Endothelial cell of umbilical vein (primary cell): ENCODE measurements at regions not wholly inside any gene's neighbourhood (a gene's known extent, or its start where the extent isn't known, plus 50 kb on each side); places are given as distances from the start of the nearest gene placed in this dataset.

ENCODE experiments used
- EZH2 ChIP-seq: IDR thresholded peaks from 2 replicates; pipeline ENCODE4 v1.6.1; 2012; ENCODE audit warnings: borderline replicate concordance, low read depth, mild to moderate bottlenecking, moderate library complexity, low read length, inconsistent platforms; ENCODE audit not compliant: severe bottlenecking
- FOS ChIP-seq: IDR thresholded peaks from 2 replicates; pipeline ENCODE4 v1.6.1; 2011; ENCODE audit warnings: mild to moderate bottlenecking, low read length, moderate library complexity, borderline replicate concordance; ENCODE audit not compliant: insufficient read depth
- GATA2 ChIP-seq: IDR thresholded peaks from 2 replicates; pipeline ENCODE4 v1.7.0; 2011; ENCODE audit warnings: low read depth, mild to moderate bottlenecking, moderate library complexity, mixed read lengths, low read length; ENCODE audit not compliant: insufficient read length, insufficient read depth
- MYC ChIP-seq: IDR thresholded peaks from one replicate; pipeline ENCODE4 v1.6.1; 2011; ENCODE audit warnings: mild to moderate bottlenecking, low read depth, low read length
- POLR2A ChIP-seq: IDR thresholded peaks from 2 replicates; pipeline ENCODE4 v1.6.1; 2012; ENCODE audit warnings: low read depth, mild to moderate bottlenecking, control low read depth, low read length
- POLR2AphosphoS5 ChIP-seq: IDR thresholded peaks from 2 replicates; pipeline ENCODE4 v1.6.1; 2012; ENCODE audit warnings: low read depth, mild to moderate bottlenecking, control low read depth, low read length, moderate library complexity; ENCODE audit not compliant: insufficient read depth
- TF ChIP-seq, protein P1 (sequence below), 2 donors: IDR thresholded peaks; 1 replicate in 1 of 2; 2 replicates in 1 of 2; pipeline ENCODE4 v1.5.1; 2011; ENCODE audit warnings: low read length in 2 of 2, mild to moderate bottlenecking in 2 of 2, moderate library complexity in 2 of 2, control low read depth in 1 of 2, inconsistent platforms in 1 of 2, low read depth in 1 of 2; ENCODE audit not compliant: insufficient read depth in 1 of 2; ENCODE audit errors: extremely low read depth in 1 of 2
- TF ChIP-seq, protein P2 (sequence below): IDR thresholded peaks from 2 replicates; pipeline ENCODE4 v1.6.1; 2011; ENCODE audit not compliant: insufficient read depth, insufficient read length

DNA sequence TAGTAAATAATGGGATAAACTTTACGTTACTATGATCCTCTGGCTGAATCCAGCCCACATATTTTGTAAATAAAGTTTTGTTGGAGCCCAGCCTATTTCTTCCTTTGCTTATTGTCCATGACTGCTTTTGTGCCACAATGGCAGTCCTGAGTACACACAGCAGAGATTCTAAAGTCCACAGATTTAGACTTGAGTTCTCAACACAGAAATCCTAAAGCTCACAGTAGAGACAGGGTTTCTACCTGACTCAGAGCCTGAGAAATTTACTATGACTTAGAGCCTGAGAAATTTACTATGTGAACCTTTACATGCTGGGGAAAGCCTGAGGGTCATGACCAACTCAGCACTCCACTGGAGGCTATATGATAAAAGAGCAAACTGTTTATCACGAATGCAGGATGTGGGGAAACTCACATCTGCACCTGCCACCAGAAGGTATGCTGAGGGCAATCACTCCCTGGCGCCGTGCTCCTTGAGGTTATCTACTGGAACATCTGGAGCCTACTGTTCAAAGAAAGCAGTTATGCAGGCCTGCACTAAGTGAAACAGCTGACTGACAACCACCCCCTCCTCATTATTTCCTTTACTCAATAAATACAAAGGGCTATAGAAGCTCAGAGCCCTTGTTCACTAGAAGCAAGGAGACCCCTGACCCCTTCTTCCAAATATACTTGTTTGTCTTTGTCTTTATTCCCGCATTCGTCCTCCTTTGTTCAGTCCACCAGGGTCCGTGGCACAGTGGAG, 52.6 kb upstream of the BICD1 start:
- TF ChIP-seq, protein P1, sequence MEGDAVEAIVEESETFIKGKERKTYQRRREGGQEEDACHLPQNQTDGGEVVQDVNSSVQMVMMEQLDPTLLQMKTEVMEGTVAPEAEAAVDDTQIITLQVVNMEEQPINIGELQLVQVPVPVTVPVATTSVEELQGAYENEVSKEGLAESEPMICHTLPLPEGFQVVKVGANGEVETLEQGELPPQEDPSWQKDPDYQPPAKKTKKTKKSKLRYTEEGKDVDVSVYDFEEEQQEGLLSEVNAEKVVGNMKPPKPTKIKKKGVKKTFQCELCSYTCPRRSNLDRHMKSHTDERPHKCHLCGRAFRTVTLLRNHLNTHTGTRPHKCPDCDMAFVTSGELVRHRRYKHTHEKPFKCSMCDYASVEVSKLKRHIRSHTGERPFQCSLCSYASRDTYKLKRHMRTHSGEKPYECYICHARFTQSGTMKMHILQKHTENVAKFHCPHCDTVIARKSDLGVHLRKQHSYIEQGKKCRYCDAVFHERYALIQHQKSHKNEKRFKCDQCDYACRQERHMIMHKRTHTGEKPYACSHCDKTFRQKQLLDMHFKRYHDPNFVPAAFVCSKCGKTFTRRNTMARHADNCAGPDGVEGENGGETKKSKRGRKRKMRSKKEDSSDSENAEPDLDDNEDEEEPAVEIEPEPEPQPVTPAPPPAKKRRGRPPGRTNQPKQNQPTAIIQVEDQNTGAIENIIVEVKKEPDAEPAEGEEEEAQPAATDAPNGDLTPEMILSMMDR (IDR thresholded peaks at IDR 0.05; ENCODE audit: extremely low read depth in 1 of 2, insufficient read depth in 1 of 2, low read depth in 1 of 2, low read length in 2 of 2), result no peak
- TF ChIP-seq POLR2AphosphoS5 (no peak), POLR2A (no peak), MYC (no peak), EZH2 (no peak), GATA2 (no peak), FOS (no peak)
- TF ChIP-seq, protein P2, sequence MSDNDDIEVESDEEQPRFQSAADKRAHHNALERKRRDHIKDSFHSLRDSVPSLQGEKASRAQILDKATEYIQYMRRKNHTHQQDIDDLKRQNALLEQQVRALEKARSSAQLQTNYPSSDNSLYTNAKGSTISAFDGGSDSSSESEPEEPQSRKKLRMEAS, result no peak
